CMK (cell line): ENCODE measurements at regions not wholly inside any gene's neighbourhood (a gene's known extent, or its start where the extent isn't known, plus 50 kb on each side); places are given as distances from the start of the nearest gene placed in this dataset.

Experiments used
- DNase-seq: peaks from one replicate; pipeline ENCODE4 v3.0.0-alpha.2; 2010; ENCODE audit warnings: low read depth

DNA sequence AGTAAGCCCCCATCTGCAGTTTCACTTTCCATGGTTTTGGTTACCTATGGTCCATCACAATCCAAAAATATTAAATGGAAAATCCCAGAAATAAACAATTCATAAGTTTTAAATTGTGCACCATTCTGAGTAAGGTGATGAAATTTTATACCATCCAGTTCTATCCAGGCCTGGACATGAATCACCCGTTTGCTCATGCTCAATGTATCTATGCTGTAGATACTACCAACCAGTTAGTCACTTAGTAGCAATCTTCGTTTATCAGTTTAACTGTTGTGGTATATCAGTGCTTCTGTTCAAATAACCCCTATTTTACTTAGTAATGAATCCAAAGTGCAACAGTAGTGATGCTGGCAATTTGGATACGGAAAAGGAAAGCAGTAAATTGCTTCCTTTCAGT lies 381.9 kb upstream of the AGTR1 start:
- no peak for DNase-seq

DNA sequence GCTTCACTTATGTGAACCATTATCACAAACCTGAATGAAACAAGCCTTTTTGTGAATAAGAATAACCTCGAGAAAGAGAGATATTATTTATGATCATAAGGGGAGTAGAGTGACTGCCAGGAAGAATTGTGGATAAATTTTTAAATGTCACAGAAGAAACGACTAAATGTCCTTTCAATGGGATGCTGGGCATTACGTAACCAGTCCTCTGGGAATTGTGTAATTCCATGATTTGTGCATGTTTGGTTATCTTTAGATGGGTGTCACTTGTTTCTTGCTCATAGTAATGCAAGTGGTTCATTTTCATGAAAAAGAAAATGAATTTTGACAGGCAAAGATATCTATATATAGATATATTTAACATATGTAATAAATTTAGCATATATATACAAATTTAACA lies 379.5 kb upstream of the AGTR1 start:
- no peak for DNase-seq

DNA sequence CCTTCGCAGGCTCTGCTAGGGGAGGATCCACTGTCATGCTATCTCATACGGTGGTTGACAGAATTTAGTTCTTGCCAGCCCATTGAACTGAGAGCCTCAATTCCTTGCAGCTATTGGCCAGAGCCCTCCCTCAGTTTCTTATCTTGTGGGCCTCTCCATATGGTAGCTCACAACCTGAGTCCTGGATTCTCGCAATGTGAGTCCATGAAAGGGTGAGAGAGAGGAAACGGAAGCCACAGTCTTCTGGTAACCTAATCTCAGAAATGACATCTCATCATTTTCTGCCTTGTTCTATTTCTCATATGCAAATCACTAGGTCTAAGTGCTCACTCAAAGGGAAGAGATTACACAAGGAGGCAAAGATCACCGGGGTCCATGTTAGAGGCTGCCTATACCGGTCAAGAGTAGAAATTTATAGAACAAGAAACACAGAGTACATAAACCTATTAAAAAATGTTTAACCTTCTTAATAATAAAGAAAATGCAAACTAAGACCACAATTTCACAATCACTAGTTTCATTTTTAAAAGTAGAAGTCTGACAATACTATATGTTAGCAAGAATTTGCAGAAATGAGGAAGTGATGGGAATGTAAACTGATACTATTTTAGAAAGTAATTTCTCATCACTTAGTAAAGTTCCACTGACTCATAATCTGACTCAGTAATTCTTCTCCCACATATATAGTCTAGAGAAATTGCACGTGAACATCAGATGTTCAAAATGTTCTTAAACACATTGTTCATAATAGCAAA lies 378.4 kb upstream of the AGTR1 start:
- DNase-seq: no peak

DNA sequence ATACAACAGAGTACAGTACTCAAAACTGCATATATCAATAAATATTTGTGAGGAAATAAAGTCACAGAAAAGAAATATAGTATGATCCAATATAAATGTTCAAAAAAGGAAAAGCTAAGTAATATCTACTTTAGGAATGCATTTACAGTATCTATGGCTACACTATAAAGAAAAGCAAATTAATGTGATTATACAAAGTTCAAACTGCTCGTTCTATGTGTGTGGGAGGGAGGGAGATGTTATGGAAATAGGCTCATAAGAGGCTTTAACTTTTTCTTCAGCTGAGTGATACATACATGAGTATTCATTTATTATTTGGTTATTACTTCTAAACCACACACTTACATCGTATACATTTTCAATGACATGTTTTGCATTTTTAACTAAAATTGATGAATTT lies 377.7 kb upstream of the AGTR1 start:
- no peak for DNase-seq

DNA sequence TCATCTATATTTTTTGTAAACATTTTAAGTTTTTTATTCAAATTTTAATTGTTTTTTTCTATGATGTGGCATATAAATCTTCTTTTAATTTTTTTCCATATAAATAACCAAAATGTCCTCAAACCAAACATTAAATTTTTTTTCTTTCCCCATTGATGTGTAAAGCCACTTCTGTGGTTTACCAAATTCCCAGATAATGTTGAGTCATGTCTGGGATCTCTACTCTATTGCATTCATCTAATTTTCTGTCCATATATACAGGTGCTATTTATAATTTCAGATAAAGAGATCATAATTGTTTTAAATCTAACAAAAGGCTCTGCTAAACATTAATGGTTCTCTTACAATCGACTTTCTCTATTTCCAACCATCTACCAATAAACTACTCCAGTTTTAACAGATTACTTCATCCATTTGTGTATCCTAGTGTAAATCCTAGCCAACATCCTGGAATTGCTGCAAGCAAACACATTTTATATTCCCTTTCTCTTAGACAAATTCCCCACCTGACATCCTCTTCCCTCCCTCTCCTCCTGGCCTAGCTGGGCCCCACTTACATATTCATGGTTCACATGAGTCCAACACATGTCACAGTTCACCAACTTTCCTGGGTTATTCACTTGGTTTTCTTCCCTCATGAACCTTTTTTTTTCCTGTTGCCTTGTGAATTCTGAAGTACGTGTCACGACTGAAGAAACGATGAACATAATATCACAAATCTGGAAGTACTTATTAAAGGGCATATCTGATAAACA lies 368.0 kb upstream of the AGTR1 start:
- no peak for DNase-seq

DNA sequence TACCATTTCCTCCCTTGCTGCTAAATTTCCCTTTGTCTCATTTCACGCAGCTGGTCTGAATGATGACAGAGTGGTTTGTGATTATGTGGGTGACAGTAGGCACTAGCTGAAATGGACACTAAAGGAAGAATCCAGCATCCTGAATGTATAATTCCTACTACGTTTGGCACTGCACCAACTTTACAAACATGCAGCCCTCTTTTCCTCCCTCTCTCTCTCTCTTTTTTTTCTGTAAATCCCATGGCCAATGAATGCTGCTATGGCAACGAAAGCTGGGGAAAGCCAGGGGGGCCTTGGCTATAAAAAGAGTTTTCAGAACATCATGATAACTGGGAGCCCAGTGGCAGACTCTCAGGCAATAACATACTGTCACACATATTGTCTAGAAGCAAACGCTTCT lies 367.2 kb upstream of the AGTR1 start:
- no peak for DNase-seq

DNA sequence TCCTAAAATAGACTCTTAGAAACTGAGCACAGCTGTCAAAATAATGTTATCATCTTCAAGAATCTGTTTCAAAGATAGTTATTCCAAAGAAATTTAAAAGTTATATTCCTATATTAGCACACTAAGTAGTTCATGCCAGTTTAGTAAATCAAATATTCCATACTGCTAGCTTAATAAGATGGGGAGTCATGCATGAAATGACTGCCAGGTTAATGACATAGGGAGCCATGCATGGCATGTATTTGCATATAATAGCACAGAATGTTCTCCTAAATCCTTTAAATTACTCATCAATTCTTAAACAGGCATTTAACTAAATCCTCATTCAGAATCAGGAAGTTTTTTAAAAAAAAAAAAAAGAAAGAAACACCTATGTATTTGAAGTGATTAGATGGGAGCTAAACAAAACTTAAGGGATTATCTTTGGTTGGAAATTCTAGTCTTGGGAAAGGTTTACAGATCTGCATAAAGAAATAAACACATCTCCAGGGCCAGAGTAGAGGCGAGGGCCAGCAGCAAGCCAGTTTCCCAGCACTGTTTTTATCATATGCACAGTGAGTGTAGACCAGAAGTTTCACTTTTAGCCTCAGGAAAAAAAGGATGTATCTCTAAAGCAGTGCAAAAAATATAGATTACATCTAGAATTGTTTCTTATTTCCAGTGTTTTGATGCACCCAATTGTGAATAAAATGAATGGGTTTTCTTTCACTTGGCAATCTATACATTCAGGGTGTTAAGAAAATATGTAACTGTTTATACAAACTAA lies 366.4 kb upstream of the AGTR1 start:
- no peak for DNase-seq

DNA sequence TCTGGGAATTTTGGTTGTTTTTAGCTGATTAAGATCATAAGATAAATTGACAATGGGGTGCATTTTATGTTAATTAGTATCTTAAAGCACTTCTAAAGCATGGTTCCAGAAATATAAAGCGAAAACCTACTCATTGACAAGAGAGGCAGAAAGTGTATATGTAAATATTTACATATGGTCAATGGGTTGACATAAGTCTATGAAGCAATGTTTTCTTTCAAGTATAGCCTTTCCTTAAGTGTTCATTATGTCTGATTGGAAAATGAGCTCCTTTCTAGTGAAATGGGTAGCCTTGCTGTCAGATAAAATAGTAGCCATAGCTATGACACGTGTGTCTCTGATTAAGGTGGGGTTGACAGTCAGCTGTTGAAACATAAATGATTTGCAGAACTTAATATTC lies 365.2 kb upstream of the AGTR1 start:
- no peak for DNase-seq

DNA sequence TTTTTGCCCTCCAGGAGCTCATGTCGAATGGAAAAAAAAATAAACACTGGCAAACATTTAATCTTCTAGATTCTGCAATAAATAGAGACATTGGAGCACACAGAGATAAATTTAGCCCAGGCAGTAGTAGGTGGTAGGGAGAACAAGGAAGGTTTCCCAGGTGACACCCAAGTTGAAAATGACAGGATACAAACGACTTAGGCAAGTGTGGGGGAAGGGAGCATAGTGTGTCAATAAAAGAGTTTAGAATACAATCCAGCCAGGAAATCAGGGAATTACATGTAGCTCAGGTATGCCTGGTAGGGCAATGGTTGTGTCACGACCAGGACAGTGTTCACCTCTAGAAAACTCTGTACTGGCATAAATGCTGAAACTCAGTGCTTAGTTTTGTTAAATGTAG lies 364.6 kb upstream of the AGTR1 start:
- no peak for DNase-seq

DNA sequence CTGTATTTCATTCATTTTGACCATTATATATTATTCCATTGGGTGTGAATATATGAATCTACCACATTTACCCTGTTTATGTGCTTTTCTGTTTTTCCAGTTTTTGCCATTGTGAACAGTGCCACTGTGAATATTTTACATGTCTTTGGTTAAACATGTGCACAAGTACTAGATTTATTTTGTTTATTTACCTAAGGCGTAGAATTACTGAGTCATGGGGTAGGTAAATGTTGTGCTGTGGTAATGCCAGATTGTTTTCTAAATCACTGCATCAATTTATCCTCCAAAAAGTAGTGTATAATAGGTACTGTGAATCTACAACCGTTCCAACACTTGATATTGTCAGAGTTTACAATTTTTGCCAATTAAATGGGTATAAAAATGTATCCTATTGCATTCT lies 362.1 kb upstream of the AGTR1 start:
- DNase-seq: no peak

DNA sequence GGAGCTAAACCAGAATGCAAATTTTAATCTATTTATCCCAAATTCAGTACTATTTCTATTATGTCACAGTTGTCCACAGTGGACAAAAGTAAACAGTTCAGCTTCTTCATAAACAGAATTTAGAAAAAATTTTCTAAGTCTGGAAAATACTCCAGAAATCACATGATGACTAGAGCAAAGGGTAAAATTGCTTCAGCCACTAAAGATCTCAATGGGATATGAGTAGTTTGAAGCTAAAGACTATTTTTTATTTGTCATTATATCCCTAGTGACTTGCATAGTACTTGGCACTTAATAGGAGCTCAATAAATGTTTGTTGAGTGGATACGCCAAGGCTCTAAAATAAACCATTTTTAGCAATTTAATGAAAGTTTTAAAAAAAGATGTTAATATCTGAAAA lies 354.3 kb upstream of the AGTR1 start:
- no peak for DNase-seq

DNA sequence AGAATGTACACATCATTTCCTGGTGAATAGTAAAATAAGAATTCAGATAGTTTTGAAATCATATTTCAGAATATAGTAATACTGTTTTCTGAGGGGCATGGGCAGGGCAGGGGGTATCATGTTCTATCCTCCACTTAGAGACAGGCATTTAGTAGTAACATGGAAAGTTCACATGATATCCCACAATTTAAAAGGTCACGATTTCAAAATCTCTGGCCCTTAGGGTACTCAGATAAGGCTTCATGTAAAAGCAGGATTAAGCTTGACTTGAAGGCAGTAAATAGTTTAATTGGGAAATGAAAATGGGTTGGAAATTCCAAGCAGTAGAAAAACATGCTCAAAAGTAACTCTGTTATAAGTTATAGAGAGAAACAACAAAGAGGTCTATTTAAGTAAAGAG lies 353.2 kb upstream of the AGTR1 start:
- no peak for DNase-seq

DNA sequence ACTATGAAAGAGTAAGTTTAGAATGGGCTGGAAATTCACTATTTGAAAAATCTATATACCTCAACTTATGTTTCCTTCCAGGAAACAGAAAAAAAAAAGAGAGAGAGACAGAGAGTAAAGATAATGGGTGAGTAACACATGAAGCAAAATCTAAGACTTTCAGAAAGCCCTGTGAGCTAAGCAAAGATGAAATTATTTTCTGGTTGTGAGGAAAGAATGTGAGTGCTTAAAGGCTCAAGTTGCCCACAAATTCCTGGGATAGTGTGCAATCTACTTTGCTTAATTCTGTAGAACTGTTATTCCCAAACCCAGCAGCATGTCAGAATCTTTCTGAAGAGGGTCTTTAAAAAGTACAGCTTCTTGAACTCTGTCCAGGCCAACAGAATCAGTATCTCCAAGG lies 337.7 kb upstream of the AGTR1 start:
- no peak for DNase-seq

DNA sequence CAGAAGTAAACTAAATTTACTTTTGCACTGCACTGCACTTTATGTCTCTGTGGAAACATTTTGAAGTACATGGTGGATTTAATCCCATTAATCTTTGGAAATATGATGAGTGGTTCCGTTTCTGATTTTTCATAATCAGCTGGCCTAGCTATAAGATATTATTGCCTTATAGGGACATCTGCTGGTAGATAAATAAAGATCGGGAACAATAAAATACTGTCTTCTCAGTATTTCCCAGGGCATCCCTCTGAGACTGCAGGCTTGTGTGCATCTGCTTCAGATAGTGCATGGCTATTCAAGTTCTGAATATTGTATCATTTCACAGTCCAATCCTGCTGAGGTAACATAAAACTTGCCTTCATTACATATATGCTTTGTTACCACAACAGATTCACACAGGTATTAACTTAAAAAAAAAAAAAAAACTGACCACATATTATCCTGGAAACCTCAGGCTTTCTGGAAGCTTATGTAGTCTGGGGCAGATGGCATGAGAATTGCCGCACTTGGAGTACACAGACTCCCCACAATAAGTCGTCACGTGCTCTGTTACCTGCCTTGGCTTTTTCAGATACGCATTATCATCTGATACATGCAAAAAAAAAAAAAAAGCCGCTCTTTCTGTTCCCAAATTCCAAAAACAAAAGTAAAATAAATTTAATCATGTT lies 330.8 kb upstream of the AGTR1 start:
- DNase-seq: no peak

DNA sequence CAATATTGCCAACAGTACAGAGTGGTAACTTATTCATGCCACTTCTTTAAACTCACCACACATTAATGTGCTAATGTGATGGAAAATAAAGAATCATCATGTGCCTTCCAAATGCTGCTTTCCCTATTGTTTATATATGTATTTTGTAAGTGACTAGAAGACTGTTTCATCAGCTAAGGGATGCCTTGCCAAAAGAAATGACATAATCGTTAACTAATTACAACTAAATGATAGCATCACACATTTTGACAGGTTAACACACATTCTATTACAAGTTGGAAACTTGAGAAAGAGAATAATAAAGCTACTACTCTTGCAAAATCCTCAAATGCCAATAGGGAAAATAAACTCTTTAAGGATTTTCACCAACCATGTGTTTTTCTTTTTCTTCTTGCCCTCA lies 329.9 kb upstream of the AGTR1 start:
- no peak for DNase-seq

DNA sequence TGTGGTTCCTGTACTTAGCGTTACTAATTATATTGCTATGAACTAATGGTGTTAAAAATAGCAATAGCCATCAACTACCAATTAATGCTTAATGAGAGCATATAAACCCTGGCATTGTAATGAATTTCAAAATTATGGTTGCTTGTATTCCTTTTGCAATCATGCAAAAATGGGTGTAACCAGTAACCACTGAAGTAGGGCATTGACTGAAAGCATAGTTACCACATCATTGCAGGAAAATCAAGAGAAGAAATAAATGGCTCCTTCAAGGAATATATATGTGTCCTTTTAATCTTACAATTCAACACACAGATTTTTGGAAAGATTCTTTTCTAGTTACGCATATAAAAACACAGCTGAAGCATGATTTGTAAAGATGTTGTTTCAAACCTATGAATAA lies 328.3 kb upstream of the AGTR1 start:
- DNase-seq: no peak

DNA sequence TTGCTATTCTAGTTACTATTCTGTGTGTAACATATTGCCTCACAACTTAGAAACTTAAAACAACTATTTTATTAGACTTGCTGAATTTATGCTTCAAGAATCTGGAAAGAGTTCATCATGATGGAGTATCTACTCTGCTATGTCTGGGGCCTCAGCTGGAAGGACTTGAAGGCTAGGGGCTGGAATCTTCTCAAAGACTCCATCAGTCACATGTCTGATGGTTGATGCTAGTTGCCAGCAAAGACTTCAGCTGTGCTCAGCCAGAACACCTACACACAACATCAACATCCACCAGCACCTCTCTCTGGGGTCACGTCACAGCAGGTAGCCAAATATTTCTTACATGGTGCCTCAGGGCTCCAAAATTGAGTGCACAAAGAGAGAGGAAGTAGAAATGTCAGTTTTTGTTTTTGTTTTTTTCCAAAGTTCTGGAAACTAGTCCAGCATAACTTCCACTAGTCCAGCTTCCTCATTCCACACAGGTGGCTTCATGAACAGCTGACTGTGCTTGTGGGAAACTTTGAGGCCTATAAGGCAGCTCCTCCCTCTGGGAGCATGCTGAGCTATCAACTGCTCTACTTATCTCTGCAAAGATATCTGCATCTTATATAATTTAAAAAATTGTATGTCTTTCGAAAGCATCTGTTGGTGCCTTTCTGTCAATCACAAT lies 325.4 kb upstream of the AGTR1 start:
- DNase-seq: no peak

DNA sequence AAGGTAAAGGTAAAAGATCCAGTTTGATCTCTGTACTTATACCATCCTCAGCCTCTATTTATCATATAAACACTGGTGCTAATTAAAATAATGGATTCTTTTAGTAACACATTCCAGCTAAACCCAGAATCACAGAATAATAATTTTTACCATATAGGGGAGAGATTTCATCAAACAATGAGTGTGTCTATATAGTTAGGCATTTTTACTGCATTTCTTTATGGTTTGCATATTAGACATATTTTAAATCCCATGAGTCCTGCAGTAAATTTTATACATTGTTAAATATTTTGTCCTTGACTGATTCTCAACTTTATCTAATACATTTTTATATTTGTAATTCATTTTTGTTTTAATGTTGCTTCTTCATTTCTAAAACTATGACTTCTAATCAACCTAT lies 323.7 kb upstream of the AGTR1 start:
- DNase-seq: no peak

DNA sequence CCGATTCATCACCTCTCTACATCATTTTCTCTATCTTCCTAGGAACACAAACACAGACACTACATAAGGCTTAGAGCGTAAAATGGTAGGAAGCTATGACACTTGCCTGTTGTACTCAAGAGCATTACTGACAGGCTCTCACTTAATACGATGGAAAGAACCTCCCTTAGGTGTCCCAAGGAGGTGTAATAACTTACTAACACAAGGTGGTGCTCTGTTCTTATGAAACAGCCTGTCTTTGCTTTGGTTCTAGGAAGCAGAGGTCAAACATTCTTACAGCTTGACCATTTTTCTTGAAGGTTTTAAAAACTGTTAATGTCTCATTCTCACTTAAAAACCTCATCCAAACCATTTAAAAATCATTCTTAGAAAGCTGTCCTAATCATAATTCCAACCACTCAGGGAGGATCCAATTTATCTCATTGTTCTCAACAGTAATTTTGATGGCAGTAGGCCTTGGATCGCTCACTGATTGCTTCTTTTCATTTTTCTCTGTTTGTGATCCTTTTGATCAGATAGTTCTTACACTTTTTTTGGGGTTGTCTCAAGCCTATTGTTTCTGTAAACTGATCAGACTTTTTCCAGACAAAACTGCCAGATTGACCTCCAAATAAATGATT lies 317.8 kb upstream of the AGTR1 start:
- DNase-seq: no peak

DNA sequence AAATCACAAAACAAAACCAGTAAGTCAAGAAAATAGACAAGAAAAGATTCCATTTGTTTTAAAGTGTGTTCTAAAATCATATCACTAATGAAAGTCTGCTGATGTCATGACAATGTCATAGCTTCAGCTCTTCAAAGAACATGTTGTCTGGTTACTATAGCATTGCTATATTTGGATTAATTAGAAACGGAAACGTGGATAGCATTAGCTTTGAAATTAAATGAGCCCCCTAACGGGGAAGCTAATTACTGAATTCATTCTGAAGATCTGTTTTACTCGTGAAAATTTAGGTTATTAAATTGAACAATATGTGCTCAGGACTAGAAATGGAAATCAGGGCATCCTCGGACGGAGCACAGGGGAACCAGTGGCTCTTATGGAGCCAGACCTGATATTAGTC lies 316.7 kb upstream of the AGTR1 start:
- no peak for DNase-seq

DNA sequence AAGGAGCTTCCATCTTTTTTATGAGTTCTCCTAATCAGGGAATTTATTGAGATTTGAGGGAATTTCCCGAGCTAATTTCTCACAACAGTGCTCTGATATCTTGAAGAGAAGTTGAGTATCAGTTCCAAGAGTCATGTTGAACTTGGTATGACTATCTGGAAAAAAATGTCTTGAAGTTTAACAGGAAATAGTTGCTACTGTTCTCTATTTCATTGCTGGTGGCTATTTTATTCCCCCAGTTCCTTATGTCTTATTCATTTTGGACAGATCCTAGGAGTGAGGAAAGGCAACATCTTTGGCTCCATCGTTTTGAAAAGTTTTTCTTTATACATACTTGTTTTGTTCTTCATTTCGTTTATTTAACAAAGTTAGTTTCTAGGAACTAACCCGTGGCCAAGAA lies 307.8 kb upstream of the AGTR1 start:
- no peak for DNase-seq

DNA sequence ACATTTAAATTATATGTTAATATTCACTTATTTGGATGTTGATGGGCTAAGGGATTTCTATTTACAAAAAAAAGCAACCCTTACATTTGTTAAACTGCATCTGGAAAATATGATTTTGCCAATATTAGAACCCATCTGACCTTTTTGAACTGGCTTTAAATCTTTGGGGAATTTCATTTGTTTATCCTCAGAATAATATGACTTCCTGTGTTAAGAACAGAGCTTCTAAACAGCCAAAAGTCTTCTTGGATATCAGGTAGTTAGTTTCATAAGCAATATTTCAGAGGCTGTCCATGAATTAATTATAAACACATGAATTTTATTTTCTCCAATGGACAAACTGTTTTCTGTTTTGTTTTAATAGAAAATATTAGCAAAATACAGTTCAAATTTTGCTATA lies 301.9 kb upstream of the AGTR1 start:
- no peak for DNase-seq
